ENCODE measurements at regions not wholly inside any gene's neighbourhood (a gene's known extent, or its start where the extent isn't known, plus 50 kb on each side); places are given as distances from the start of the nearest gene placed in this dataset.
"Not testable (repeated sequence)": the region's sequence is repeated elsewhere in the genome, so short reads cannot be mapped to it uniquely, and the experiment has no call there.

DNA sequence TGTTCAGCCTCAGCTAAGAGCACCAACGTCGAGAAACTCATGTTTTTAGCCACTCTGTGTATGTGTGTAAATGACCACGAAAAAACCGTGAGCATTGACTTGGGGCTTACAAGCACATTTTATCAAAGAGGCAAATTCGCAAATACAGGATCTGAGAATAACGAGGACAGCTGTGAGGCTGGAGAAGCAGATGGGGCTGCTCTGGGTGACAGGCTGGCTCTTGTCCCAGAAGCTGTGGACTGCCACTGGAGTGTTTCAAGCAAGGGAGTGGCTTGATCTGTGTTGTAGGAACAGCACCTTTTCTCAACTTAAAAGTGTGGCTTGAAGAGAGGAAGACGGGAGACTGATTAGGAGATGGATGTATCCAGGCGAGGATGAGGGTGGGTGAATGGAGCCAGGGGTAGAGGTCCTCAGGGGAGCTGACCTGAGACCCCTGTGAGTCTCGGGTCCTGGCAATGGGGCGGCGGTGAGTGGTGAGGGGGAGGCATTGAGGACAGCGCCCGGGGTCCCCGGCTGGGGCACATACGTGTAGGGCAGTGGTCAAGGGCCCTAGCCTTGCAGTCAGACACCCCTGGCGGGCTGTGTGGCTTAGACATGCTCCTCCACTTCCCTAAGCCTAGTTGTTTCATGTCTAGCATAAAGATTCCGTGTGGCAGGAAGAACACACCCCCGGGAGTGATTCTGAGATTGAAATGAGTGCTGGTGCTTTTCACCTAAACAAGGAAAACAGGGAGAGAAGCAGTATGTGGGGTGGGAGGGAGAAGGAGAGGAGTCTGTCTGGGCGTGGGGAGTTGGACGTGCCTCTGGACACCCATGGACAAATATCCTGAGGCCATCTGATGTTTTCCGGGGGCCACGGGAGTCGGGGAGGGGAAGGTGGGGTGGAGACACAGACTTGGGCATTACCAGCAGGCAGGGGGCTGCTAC, 76.3 kb downstream of the FAM50B start:
- TF ChIP-seq, protein P1, sequence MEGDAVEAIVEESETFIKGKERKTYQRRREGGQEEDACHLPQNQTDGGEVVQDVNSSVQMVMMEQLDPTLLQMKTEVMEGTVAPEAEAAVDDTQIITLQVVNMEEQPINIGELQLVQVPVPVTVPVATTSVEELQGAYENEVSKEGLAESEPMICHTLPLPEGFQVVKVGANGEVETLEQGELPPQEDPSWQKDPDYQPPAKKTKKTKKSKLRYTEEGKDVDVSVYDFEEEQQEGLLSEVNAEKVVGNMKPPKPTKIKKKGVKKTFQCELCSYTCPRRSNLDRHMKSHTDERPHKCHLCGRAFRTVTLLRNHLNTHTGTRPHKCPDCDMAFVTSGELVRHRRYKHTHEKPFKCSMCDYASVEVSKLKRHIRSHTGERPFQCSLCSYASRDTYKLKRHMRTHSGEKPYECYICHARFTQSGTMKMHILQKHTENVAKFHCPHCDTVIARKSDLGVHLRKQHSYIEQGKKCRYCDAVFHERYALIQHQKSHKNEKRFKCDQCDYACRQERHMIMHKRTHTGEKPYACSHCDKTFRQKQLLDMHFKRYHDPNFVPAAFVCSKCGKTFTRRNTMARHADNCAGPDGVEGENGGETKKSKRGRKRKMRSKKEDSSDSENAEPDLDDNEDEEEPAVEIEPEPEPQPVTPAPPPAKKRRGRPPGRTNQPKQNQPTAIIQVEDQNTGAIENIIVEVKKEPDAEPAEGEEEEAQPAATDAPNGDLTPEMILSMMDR (IDR thresholded peaks at IDR 0.05; ENCODE audit: low read depth, low read length): not testable (repeated sequence)
- not testable (repeated sequence) for TF ChIP-seq POLR2A (IDR thresholded peaks at IDR 0.05; ENCODE audit: extremely low read depth, insufficient read length)
